CD14-positive monocyte (primary cell): ENCODE measurements at regions not wholly inside any gene's neighbourhood (a gene's known extent, or its start where the extent isn't known, plus 50 kb on each side); places are given as distances from the start of the nearest gene placed in this dataset.

ENCODE experiments used
- DNase-seq, 3 donors: peaks; one replicate each; pipeline ENCODE4 v3.0.0-alpha.2; 2011 to 2022
- H2AFZ ChIP-seq: 2 replicates; pipeline ENCODE4 v1.6.0; 2012; ENCODE audit warnings: mild to moderate bottlenecking, low read depth, low read length, inconsistent platforms; ENCODE audit not compliant: insufficient read depth, poor library complexity, severe bottlenecking
- H3K27ac ChIP-seq, 2 donors: 1 replicate in 1 of 2; 2 replicates in 1 of 2; pipeline ENCODE4 v1.5.1; 2012 to 2013; ENCODE audit warnings: low read length in 2 of 2, control low read depth in 1 of 2, inconsistent platforms in 1 of 2, low read depth in 1 of 2, mild to moderate bottlenecking in 1 of 2
- H3K27me3 ChIP-seq, 2 donors: one replicate each; pipeline versions ENCODE4 v1.6.0 to v1.6.1; 2011 to 2013; ENCODE audit warnings: low read length in 2 of 2; ENCODE audit not compliant: control insufficient read depth in 2 of 2, insufficient read depth in 2 of 2
- H3K36me3 ChIP-seq, 2 donors: replicated peaks in 1 of 2; 1 replicate in 1 of 2; 2 replicates in 1 of 2; pipeline versions ENCODE4 v1.5.1 to v1.6.1; 2012 to 2013; ENCODE audit warnings: low read length in 2 of 2, control low read depth in 1 of 2, inconsistent platforms in 1 of 2, mild to moderate bottlenecking in 1 of 2; ENCODE audit not compliant: insufficient read depth in 2 of 2, control insufficient read depth in 1 of 2
- H3K4me1 ChIP-seq, 2 donors: 1 replicate in 1 of 2; 2 replicates in 1 of 2; pipeline versions ENCODE4 v1.5.1 to v1.6.1; 2012 to 2013; ENCODE audit warnings: low read length in 2 of 2, control low read depth in 1 of 2, inconsistent platforms in 1 of 2, mild to moderate bottlenecking in 1 of 2, moderate library complexity in 1 of 2; ENCODE audit not compliant: insufficient read depth in 2 of 2, control insufficient read depth in 1 of 2
- H3K4me2 ChIP-seq: replicated peaks from 2 replicates; pipeline ENCODE3; 2012; ENCODE audit warnings: low read length, moderate library complexity, mild to moderate bottlenecking; ENCODE audit not compliant: poor library complexity, severe bottlenecking; ENCODE audit errors: extremely low read depth
- H3K4me3 ChIP-seq, 3 experiments: fragments of 200-600 bp in 1 of 3; sonication (generic) in 1 of 3; replicated peaks in 1 of 3; 1 replicate in 2 of 3; 2 replicates in 1 of 3; pipeline ENCODE4 v1.5.1; 2011 to 2013; ENCODE audit warnings: low read length in 3 of 3, mild to moderate bottlenecking in 3 of 3, control low read depth in 2 of 3, low read depth in 2 of 3, inconsistent platforms in 1 of 3, moderate library complexity in 1 of 3
- H3K79me2 ChIP-seq: 2 replicates; pipeline ENCODE4 v1.6.0; 2012; ENCODE audit warnings: mild to moderate bottlenecking, control low read depth, inconsistent platforms, low read length, moderate library complexity; ENCODE audit not compliant: insufficient read depth
- H3K9ac ChIP-seq: 2 replicates; pipeline ENCODE4 v1.6.0; 2017; ENCODE audit warnings: low read length, mild to moderate bottlenecking; ENCODE audit not compliant: insufficient read depth, poor library complexity, severe bottlenecking
- H3K9me3 ChIP-seq, 2 donors: replicated peaks in 1 of 2; 1 replicate in 1 of 2; 2 replicates in 1 of 2; pipeline versions ENCODE4 v1.5.1 to v1.6.1; 2012 to 2013; ENCODE audit warnings: low read length in 2 of 2, control low read depth in 1 of 2; ENCODE audit not compliant: control insufficient read depth in 1 of 2, insufficient read depth in 1 of 2
- H4K20me1 ChIP-seq: 2 replicates; pipeline ENCODE4 v1.6.0; 2012; ENCODE audit warnings: mild to moderate bottlenecking, low read length, control low read depth, moderate library complexity; ENCODE audit not compliant: insufficient read depth
- H3K27ac Mint-ChIP-seq, 7 donors: one replicate each; pipeline ENCODE4 v1.8.0; 2020; ENCODE audit warnings: mild to moderate bottlenecking in 7 of 7, mixed read lengths in 7 of 7, moderate library complexity in 6 of 7, inconsistent platforms in 2 of 7
- H3K27me3 Mint-ChIP-seq, 3 donors: one replicate each; pipeline ENCODE4 v1.8.0; 2021 to 2022; ENCODE audit warnings: low read depth in 3 of 3, mild to moderate bottlenecking in 3 of 3, mixed read lengths in 3 of 3, moderate library complexity in 3 of 3, inconsistent platforms in 1 of 3
- H3K36me3 Mint-ChIP-seq, 2 donors: one replicate each; pipeline ENCODE4 v1.8.0; 2020; ENCODE audit warnings: mixed read lengths in 2 of 2, inconsistent platforms in 1 of 2, mild to moderate bottlenecking in 1 of 2
- H3K4me1 Mint-ChIP-seq: one replicate; pipeline ENCODE4 v1.8.0; 2020; ENCODE audit warnings: mild to moderate bottlenecking, mixed read lengths
- H3K4me3 Mint-ChIP-seq, 2 donors: one replicate each; pipeline ENCODE4 v1.8.0; 2020; ENCODE audit warnings: mild to moderate bottlenecking in 2 of 2, mixed read lengths in 2 of 2, moderate library complexity in 1 of 2
- H3K9me3 Mint-ChIP-seq, 7 donors: one replicate each; pipeline ENCODE4 v1.8.0; 2020 to 2022; ENCODE audit warnings: mixed read lengths in 7 of 7, mild to moderate bottlenecking in 6 of 7, moderate library complexity in 6 of 7, inconsistent platforms in 2 of 7
- WGBS: methylation state at CpG from one replicate; pipeline ENCODE4 v1.1.5; 2013; ENCODE audit warnings: missing lambda C conversion rate; ENCODE audit not compliant: insufficient coverage; 5-methylcytosine and 5-hydroxymethylcytosine counted together
- intact Hi-C, 2 donors: fragments of 100-400 bp; cut with micrococcal nuclease; formaldehyde crosslinking; loops; one replicate each; pipeline versions ENCODE4 v1.15.0 to v1.15.1; 2023
- TF ChIP-seq, protein P1 (sequence below): fragments of 200-600 bp; IDR thresholded peaks from one replicate; pipeline ENCODE4 v1.8.0; 2022; ENCODE audit warnings: antibody characterized with exemption, mild to moderate bottlenecking

DNA sequence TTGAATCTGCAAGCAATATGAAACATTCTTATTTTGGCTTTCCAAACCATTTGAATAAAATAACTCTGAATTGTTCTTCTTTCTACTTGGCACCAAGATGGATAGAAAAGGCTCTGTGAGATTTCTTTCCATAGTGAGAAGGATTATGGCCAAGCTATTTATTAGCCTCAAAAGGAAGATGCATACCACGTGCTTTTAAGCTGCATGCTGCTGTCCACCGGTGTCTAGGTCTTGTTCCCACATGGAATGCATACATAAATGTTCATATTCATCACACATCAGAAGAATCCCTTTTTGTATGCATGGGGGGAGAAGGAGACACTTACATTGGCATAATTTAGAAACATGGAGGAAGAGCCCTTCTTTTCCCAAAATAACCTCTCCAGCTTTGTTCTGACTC is 273.4 kb downstream of the FAM76B start:
- Mint-ChIP-seq H3K27me3 (peaks cover 1 to 2% (median 2%) of the 10 kb centered on the region in 3 donors), H3K4me3 (no peak overlapping the region), H3K4me1 (peaks cover 10% of the 10 kb centered on the region), H3K27ac (no peak overlapping the region), H3K9me3 (peaks cover 0 to 2% (median 0%) of the 10 kb centered on the region in 7 donors), H3K36me3 (no peaks in the 10 kb centered on the region)
- no peak overlapping the region for H3K4me2 ChIP-seq
- intact Hi-C loops = no loop called here
- H3K27me3 ChIP-seq = no peaks in the 10 kb centered on the region
- no peak overlapping the region for H3K27ac ChIP-seq
- no peak overlapping the region for H2AFZ ChIP-seq
- H3K4me3 ChIP-seq = no peak overlapping the region
- H3K4me1 ChIP-seq = no peaks in the 10 kb centered on the region
- H3K9ac ChIP-seq = no peak overlapping the region
- WGBS = no CpG with 5 or more reads among the region's 2 CpGs
- no peak for DNase-seq
- H3K36me3 ChIP-seq = no peaks in the 10 kb centered on the region
- H3K79me2 ChIP-seq = no peaks in the 10 kb centered on the region
- no peaks in the 10 kb centered on the region for H3K9me3 ChIP-seq
- no peaks in the 10 kb centered on the region for H4K20me1 ChIP-seq
- TF ChIP-seq, protein P1, sequence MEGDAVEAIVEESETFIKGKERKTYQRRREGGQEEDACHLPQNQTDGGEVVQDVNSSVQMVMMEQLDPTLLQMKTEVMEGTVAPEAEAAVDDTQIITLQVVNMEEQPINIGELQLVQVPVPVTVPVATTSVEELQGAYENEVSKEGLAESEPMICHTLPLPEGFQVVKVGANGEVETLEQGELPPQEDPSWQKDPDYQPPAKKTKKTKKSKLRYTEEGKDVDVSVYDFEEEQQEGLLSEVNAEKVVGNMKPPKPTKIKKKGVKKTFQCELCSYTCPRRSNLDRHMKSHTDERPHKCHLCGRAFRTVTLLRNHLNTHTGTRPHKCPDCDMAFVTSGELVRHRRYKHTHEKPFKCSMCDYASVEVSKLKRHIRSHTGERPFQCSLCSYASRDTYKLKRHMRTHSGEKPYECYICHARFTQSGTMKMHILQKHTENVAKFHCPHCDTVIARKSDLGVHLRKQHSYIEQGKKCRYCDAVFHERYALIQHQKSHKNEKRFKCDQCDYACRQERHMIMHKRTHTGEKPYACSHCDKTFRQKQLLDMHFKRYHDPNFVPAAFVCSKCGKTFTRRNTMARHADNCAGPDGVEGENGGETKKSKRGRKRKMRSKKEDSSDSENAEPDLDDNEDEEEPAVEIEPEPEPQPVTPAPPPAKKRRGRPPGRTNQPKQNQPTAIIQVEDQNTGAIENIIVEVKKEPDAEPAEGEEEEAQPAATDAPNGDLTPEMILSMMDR = no peak

DNA sequence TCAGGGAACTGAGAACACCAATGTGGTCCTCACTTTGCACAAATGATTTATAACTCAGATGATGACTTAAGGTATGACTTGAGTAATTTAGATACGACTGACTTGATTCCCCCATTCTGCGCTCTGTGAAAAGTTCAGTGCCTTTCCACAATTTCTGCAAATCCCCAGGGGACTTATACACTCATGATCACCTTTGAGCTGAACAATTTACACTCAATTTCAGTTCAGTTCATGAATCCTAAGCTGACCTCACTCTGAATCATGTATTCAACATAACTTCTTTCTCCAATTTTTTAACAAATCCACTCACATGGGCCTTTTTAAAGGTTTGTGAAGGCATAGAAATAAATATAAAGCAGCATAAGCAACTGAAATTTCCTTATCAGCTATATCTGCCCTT is 274.2 kb downstream of the FAM76B start:
- no peaks in the 10 kb centered on the region for H3K36me3 Mint-ChIP-seq
- no peaks in the 10 kb centered on the region for H4K20me1 ChIP-seq
- H3K36me3 ChIP-seq = no peaks in the 10 kb centered on the region
- H3K4me1 ChIP-seq = no peaks in the 10 kb centered on the region
- no peaks in the 10 kb centered on the region for H3K27me3 ChIP-seq
- H2AFZ ChIP-seq = no peak overlapping the region
- H3K4me3 Mint-ChIP-seq = no peak overlapping the region
- H3K4me3 ChIP-seq = no peak overlapping the region
- no peak for DNase-seq
- no peak overlapping the region for H3K27ac ChIP-seq
- no peaks in the 10 kb centered on the region for H3K79me2 ChIP-seq
- intact Hi-C loops = no loop called here
- no peak overlapping the region for H3K27ac Mint-ChIP-seq
- H3K9me3 ChIP-seq = no peaks in the 10 kb centered on the region
- WGBS = 100% methylated on average over 2 of the region's 2 CpGs
- H3K27me3 Mint-ChIP-seq = peaks cover 1 to 2% (median 2%) of the 10 kb centered on the region in 3 donors
- H3K4me1 Mint-ChIP-seq = peaks cover 6% of the 10 kb centered on the region
- H3K9ac ChIP-seq = no peak overlapping the region
- H3K9me3 Mint-ChIP-seq = peaks cover 0 to 2% (median 0%) of the 10 kb centered on the region in 7 donors
- TF ChIP-seq, protein P1 = no peak
- no peak overlapping the region for H3K4me2 ChIP-seq
